H1 (cell line): ENCODE measurements at regions not wholly inside any gene's neighbourhood (a gene's known extent, or its start where the extent isn't known, plus 50 kb on each side); places are given as distances from the start of the nearest gene placed in this dataset.

Experiments used
- CTCF ChIA-PET: fragments of 300-600 bp; sonication (Branson Sonifier 250); formaldehyde crosslinking; loops from one replicate; lab custom pipeline; 2021; ENCODE audit not compliant: partially characterized antibody; lab: Charles Lee
- POLR2A ChIA-PET: fragments of 300-600 bp; sonication (Branson Sonifier 250); formaldehyde crosslinking; loops from one replicate; lab custom pipeline; 2021; ENCODE audit warnings: inconsistent platforms; ENCODE audit not compliant: partially characterized antibody; lab: Charles Lee
- DNase-seq, 2 experiments: peaks; one replicate each; pipeline versions ENCODE4 v3.0.0 to v3.0.0-alpha.2; 2010 to 2022; ENCODE audit warnings: low spot score in 2 of 2, low read depth in 1 of 2, mixed read lengths in 1 of 2
- FAIRE-seq: peaks from 2 replicates; lab custom pipeline; 2011; peaks lifted over from hg19 to GRCh38; lab: Jason Lieb, UNC
- H2AFZ ChIP-seq: 2 replicates; pipeline ENCODE4 v1.8.1; 2012; ENCODE audit warnings: low read length, inconsistent platforms
- H2AK5ac ChIP-seq: 2 replicates; pipeline ENCODE4 v1.6.1; 2013; ENCODE audit warnings: low read depth, low read length
- H2BK120ac ChIP-seq: replicated peaks from 2 replicates; pipeline ENCODE3; 2013; ENCODE audit warnings: low read depth, low read length, inconsistent platforms
- H2BK12ac ChIP-seq: 2 replicates; pipeline ENCODE4 v1.6.1; 2013; ENCODE audit warnings: low read depth, low read length
- H2BK15ac ChIP-seq: 2 replicates; pipeline ENCODE4 v1.6.1; 2013; ENCODE audit warnings: low read length
- H2BK20ac ChIP-seq: 2 replicates; pipeline ENCODE4 v1.6.1; 2013; ENCODE audit warnings: low read length
- H2BK5ac ChIP-seq: 2 replicates; pipeline ENCODE4 v1.6.1; 2013; ENCODE audit warnings: low read depth, low read length
- H3K14ac ChIP-seq: 2 replicates; pipeline ENCODE4 v1.6.1; 2013; ENCODE audit warnings: inconsistent platforms; ENCODE audit not compliant: insufficient read length
- H3K18ac ChIP-seq: 2 replicates; pipeline ENCODE4 v1.6.1; 2013; ENCODE audit warnings: low read length; ENCODE audit errors: extremely low read depth
- H3K23ac ChIP-seq: 2 replicates; pipeline ENCODE4 v1.6.1; 2013; ENCODE audit warnings: inconsistent platforms; ENCODE audit not compliant: insufficient read length
- H3K23me2 ChIP-seq: 2 replicates; pipeline ENCODE4 v1.6.1; 2013; ENCODE audit warnings: low read depth, low read length
- H3K27ac ChIP-seq: 2 replicates; pipeline ENCODE4 v1.6.1; 2011; ENCODE audit warnings: low read depth, low read length, inconsistent platforms
- H3K27me3 ChIP-seq, 4 experiments: replicated peaks in 1 of 4; 1 replicate in 1 of 4; 2 replicates in 3 of 4; pipeline versions ENCODE4 v1.6.1 to v1.8.1; 2011 to 2013; ENCODE audit warnings: low read length in 3 of 4, mild to moderate bottlenecking in 3 of 4, inconsistent platforms in 2 of 4, mixed read lengths in 2 of 4, moderate library complexity in 1 of 4; ENCODE audit not compliant: control insufficient read depth in 3 of 4, insufficient read depth in 3 of 4; ENCODE audit errors: extremely low read depth in 1 of 4
- H3K36me3 ChIP-seq, 4 experiments: 2 replicates each; pipeline versions ENCODE4 v1.6.1 to v1.8.1; 2011 to 2013; ENCODE audit warnings: mild to moderate bottlenecking in 4 of 4, low read length in 3 of 4, moderate library complexity in 2 of 4, control low read depth in 1 of 4, inconsistent platforms in 1 of 4; ENCODE audit not compliant: insufficient read depth in 4 of 4, control insufficient read depth in 2 of 4
- H3K4ac ChIP-seq: replicated peaks from 2 replicates; pipeline ENCODE3; 2013; ENCODE audit warnings: low read length, low read depth, mixed read lengths, inconsistent platforms; ENCODE audit not compliant: insufficient read length
- H3K4me1 ChIP-seq, 4 experiments: replicated peaks in 1 of 4; 1 replicate in 1 of 4; 2 replicates in 3 of 4; pipeline versions ENCODE4 v1.6.1 to v1.8.1; 2011 to 2013; ENCODE audit warnings: low read length in 3 of 4, inconsistent platforms in 2 of 4, mixed read lengths in 1 of 4; ENCODE audit not compliant: insufficient read depth in 4 of 4, control insufficient read depth in 3 of 4
- H3K4me2 ChIP-seq, 2 experiments: 2 replicates each; pipeline versions ENCODE4 v1.6.1 to v1.8.1; 2011 to 2013; ENCODE audit warnings: low read depth in 2 of 2, low read length in 2 of 2, control low read depth in 1 of 2, inconsistent platforms in 1 of 2, mild to moderate bottlenecking in 1 of 2; ENCODE audit not compliant: insufficient read depth in 1 of 2
- H3K4me3 ChIP-seq, 4 experiments: fragments of 200-600, 300-600 bp in 1 of 4; sonication (generic), shearing (Covaris generic), sonication (Bioruptor Twin) in 1 of 4; 2 replicates each; pipeline versions ENCODE4 v1.5.1 to v1.8.1; 2011 to 2016; ENCODE audit warnings: low read length in 4 of 4, low read depth in 3 of 4, control low read depth in 2 of 4, inconsistent platforms in 2 of 4, mild to moderate bottlenecking in 2 of 4, mixed read lengths in 1 of 4, moderate library complexity in 1 of 4; ENCODE audit not compliant: insufficient read depth in 2 of 4; ENCODE audit errors: extremely low read depth in 1 of 4
- H3K56ac ChIP-seq: replicated peaks from 2 replicates; pipeline ENCODE3; 2013; ENCODE audit warnings: low read depth, mild to moderate bottlenecking, mixed read lengths, low read length, inconsistent platforms; ENCODE audit not compliant: insufficient read length
- H3K79me1 ChIP-seq: 2 replicates; pipeline ENCODE4 v1.6.1; 2013; ENCODE audit warnings: low read depth, low read length, control low read depth
- H3K79me2 ChIP-seq, 2 experiments: 2 replicates each; pipeline versions ENCODE4 v1.6.1 to v1.8.1; 2012 to 2013; ENCODE audit warnings: low read length in 2 of 2, mild to moderate bottlenecking in 2 of 2, inconsistent platforms in 1 of 2; ENCODE audit not compliant: insufficient read depth in 2 of 2, control insufficient read depth in 1 of 2
- H3K9ac ChIP-seq, 4 experiments: replicated peaks in 1 of 4; 1 replicate in 1 of 4; 2 replicates in 3 of 4; pipeline versions ENCODE4 v1.6.1 to v1.8.1; 2011 to 2013; ENCODE audit warnings: low read depth in 3 of 4, low read length in 3 of 4, control low read depth in 2 of 4, mild to moderate bottlenecking in 2 of 4, moderate library complexity in 2 of 4, inconsistent platforms in 1 of 4; ENCODE audit errors: extremely low read depth in 1 of 4
- H3K9me3 ChIP-seq, 2 experiments: 2 replicates each; pipeline versions ENCODE4 v1.6.1 to v1.8.1; 2012 to 2013; ENCODE audit warnings: mild to moderate bottlenecking in 2 of 2, moderate library complexity in 2 of 2, control low read depth in 1 of 2, inconsistent platforms in 1 of 2, low read depth in 1 of 2, low read length in 1 of 2, mixed read lengths in 1 of 2; ENCODE audit not compliant: insufficient read depth in 2 of 2
- H4K20me1 ChIP-seq, 2 experiments: replicated peaks in 1 of 2; 2 replicates each; pipeline versions ENCODE3 to v1.8.1; 2011 to 2013; ENCODE audit warnings: inconsistent platforms in 2 of 2, low read length in 2 of 2, mild to moderate bottlenecking in 1 of 2; ENCODE audit not compliant: insufficient read depth in 2 of 2, control insufficient read depth in 1 of 2
- H4K5ac ChIP-seq: 2 replicates; pipeline ENCODE4 v1.6.1; 2013; ENCODE audit warnings: low read length, low read depth, mixed read lengths, inconsistent platforms; ENCODE audit not compliant: insufficient read length
- H4K8ac ChIP-seq: 2 replicates; pipeline ENCODE4 v1.8.0; 2013; ENCODE audit warnings: mild to moderate bottlenecking, moderate library complexity, low read length, inconsistent platforms; ENCODE audit not compliant: insufficient read depth; ENCODE audit errors: extremely low read depth
- H4K91ac ChIP-seq: replicated peaks from 2 replicates; pipeline ENCODE3; 2013; ENCODE audit warnings: low read length, mixed read lengths, inconsistent platforms; ENCODE audit not compliant: insufficient read length
- SP2 ChIP-seq: IDR thresholded peaks from 2 replicates; pipeline ENCODE4 v1.6.1; 2012; ENCODE audit warnings: mild to moderate bottlenecking, low read length, inconsistent platforms
- TEAD4 ChIP-seq: IDR thresholded peaks from 2 replicates; pipeline ENCODE4 v1.6.1; 2012; ENCODE audit warnings: low read depth, low read length, inconsistent platforms, mixed read lengths
- WGBS, 2 experiments: shearing (Covaris generic) in 1 of 2; methylation state at CpG; one replicate each; pipeline versions ENCODE4 v1.1.6 to v1.1.7; 2013 to 2015; ENCODE audit warnings: low lambda C conversion rate in 2 of 2, mixed read lengths in 2 of 2, inconsistent platforms in 1 of 2, low coverage in 1 of 2, missing lambda C conversion rate in 1 of 2; ENCODE audit not compliant: insufficient replicate concordance in 2 of 2, insufficient coverage in 1 of 2, insufficient read length in 1 of 2; ENCODE audit errors: extremely low coverage in 1 of 2, missing lambda C conversion rate in 1 of 2; 5-methylcytosine and 5-hydroxymethylcytosine counted together

GRCh38 chr14:82104013-82104412 is 570.4 kb upstream of the SEL1L start:
- no peaks in the 10 kb centered on the region for H3K79me2 ChIP-seq
- no peak overlapping the region for H3K18ac ChIP-seq
- no peak overlapping the region for H4K8ac ChIP-seq
- H3K9ac ChIP-seq, result no peak overlapping the region
- H3K4ac ChIP-seq, result no peak overlapping the region
- H2BK5ac ChIP-seq, result no peak overlapping the region
- H3K4me2 ChIP-seq, result no peak overlapping the region
- H4K20me1 ChIP-seq, result no peaks in the 10 kb centered on the region
- H2BK120ac ChIP-seq, result no peak overlapping the region
- H2AK5ac ChIP-seq, result no peak overlapping the region
- POLR2A ChIA-PET, result no interaction called here
- CTCF ChIA-PET, result no interaction called here
- no peak overlapping the region for H2BK20ac ChIP-seq
- H3K79me1 ChIP-seq, result no peaks in the 10 kb centered on the region
- H4K91ac ChIP-seq, result no peak overlapping the region
- no peaks in the 10 kb centered on the region for H3K36me3 ChIP-seq
- no peak overlapping the region for H3K27ac ChIP-seq
- no peaks in the 10 kb centered on the region for H3K4me1 ChIP-seq
- TF ChIP-seq TEAD4 (no peak), SP2 (no peak)
- H3K4me3 ChIP-seq, result no peak overlapping the region
- no peak overlapping the region for H2AFZ ChIP-seq
- no peaks in the 10 kb centered on the region for H3K9me3 ChIP-seq
- no peak overlapping the region for H3K14ac ChIP-seq
- FAIRE-seq (no peak), DNase-seq (no peak)
- no peak overlapping the region for H2BK12ac ChIP-seq
- no peak overlapping the region for H4K5ac ChIP-seq
- no peaks in the 10 kb centered on the region for H3K27me3 ChIP-seq
- H3K23ac ChIP-seq, result no peak overlapping the region
- WGBS, 2 experiments, result 88% methylated on average over 1 of the region's 1 CpG; no CpG with 5 or more reads in 1 of the 2 experiments
- H2BK15ac ChIP-seq, result no peak overlapping the region
- no peak overlapping the region for H3K56ac ChIP-seq
- H3K23me2 ChIP-seq, result no peaks in the 10 kb centered on the region
